Motor neuron (in vitro differentiated cells): ENCODE measurements at regions not wholly inside any gene's neighbourhood (a gene's known extent, or its start where the extent isn't known, plus 50 kb on each side); places are given as distances from the start of the nearest gene placed in this dataset.
A peak's percentile ranks its signal among the peaks of the same experiment; 100 is the strongest.
"Not testable (repeated sequence)": the region's sequence is repeated elsewhere in the genome, so short reads cannot be mapped to it uniquely, and the experiment has no call there.

ENCODE experiments used
- ATAC-seq, 8 experiments: fragments of 200-7000 bp; cut with Tn5 transposase; replicated peaks in 6 of 8; 2 replicates each; pipeline ENCODE4 v1.8.0; 2021; ENCODE audit warnings: mild to moderate bottlenecking in 8 of 8, moderate library complexity in 8 of 8
- H3K27ac ChIP-seq, 2 donors: fragments of 250-450 bp; sonication (Bioruptor Pico); 2 replicates each; pipeline ENCODE4 v1.9.0; 2021; ENCODE audit warnings: antibody characterized with exemption in 2 of 2, mild to moderate bottlenecking in 2 of 2, moderate library complexity in 1 of 2
- H3K4me1 ChIP-seq, 2 donors: fragments of 250-450 bp; sonication (Bioruptor Pico); replicated peaks in 1 of 2; 2 replicates each; pipeline ENCODE4 v1.6.1; 2021; ENCODE audit warnings: antibody characterized with exemption in 2 of 2, mild to moderate bottlenecking in 2 of 2, moderate library complexity in 1 of 2
- H3K4me3 ChIP-seq, 5 donors: fragments of 250-450 bp; sonication (Bioruptor Pico); 2 replicates each; pipeline ENCODE4 v1.9.0; 2021; ENCODE audit warnings: antibody characterized with exemption in 5 of 5, mild to moderate bottlenecking in 5 of 5, moderate library complexity in 4 of 5
- WGBS, 10 experiments: fragments of 450-650 bp; shearing (Covaris generic); methylation state at CpG; one replicate each; pipeline ENCODE4 v1.0.0; 2022; 5-methylcytosine and 5-hydroxymethylcytosine counted together
- in situ Hi-C, 9 experiments: fragments of 400-800 bp; cut with MboI; loops; one replicate each; pipeline ENCODE4 v1.15.0; 2021; ENCODE audit warnings: low sequenced_read_pairs in 9 of 9, low pct_unique_long_range_greater_than_20kb in 2 of 9; ENCODE audit not compliant: unreplicated experiment in 9 of 9

- H3K4me3 ChIP-seq: no peak overlapping the region
- no peak overlapping the region for H3K27ac ChIP-seq
- WGBS, 10 experiments: 20 to 88% (median 66%) methylated on average over 1 to 6 of the region's 7 CpGs
- in situ Hi-C loops: no loop called here
- peaks cover 0 to 5% of the 10 kb centered on the region in 2 donors for H3K4me1 ChIP-seq
- ATAC-seq: peak in 4 of 8 experiments; percentile 29 to 73 (median 35)
Measured at GRCh38 chr3:188978421-188979171, 193.2 kb upstream of the TPRG1 start.

GRCh38 chr3:188979248-188979647 is 192.5 kb upstream of the TPRG1 start:
- ATAC-seq: peak in 1 of 8 experiments; percentile 61
- Histone ChIP-seq H3K27ac (no peak overlapping the region), H3K4me3 (no peak overlapping the region), H3K4me1 (peaks cover 0 to 5% of the 10 kb centered on the region in 2 donors)
- WGBS, 10 experiments: 30 to 93% (median 82%) methylated on average over 3 to 7 of the region's 7 CpGs
- in situ Hi-C loops: no loop called here

GRCh38 chr3:188979669-188980310 is 192.0 kb upstream of the TPRG1 start:
- no peak for ATAC-seq
- Histone ChIP-seq H3K27ac (no peak overlapping the region), H3K4me3 (no peak overlapping the region), H3K4me1 (peaks cover 0 to 5% of the 10 kb centered on the region in 2 donors)
- whole genome bisulfite sequencing, 10 experiments: 50 to 100% (median 83%) methylated on average over 1 to 6 of the region's 6 CpGs
- in situ Hi-C loops: no loop called here

- Histone ChIP-seq H3K27ac (no peak overlapping the region), H3K4me1 (no peaks in the 10 kb centered on the region), H3K4me3 (no peak overlapping the region)
- peak in 5 of 8 experiments; percentile 73 to 92 (median 81) for ATAC-seq
- 20 to 100% (median 53%) methylated on average over 1 to 4 of the region's 4 CpGs; no CpG with 5 or more reads in 1 of the 10 experiments for WGBS, 10 experiments
- in situ Hi-C loops: no loop called here
Measured at GRCh38 chr3:188993181-188993580, 178.6 kb upstream of the TPRG1 start.

- no peak overlapping the region for H3K4me3 ChIP-seq
- in situ Hi-C loops: no loop called here
- ATAC-seq: peak in 2 of 8 experiments; percentile 68 to 93
Measured at GRCh38 chr3:189001559-189001958, 170.2 kb upstream of the TPRG1 start.

GRCh38 chr3:189003410-189003809 is 168.4 kb upstream of the TPRG1 start:
- 80 to 100% (median 100%) methylated on average over 1 of the region's 1 CpG; no CpG with 5 or more reads in 4 of the 10 experiments for whole genome bisulfite sequencing, 10 experiments
- Histone ChIP-seq H3K27ac (no peak overlapping the region), H3K4me3 (no peak overlapping the region), H3K4me1 (no peaks in the 10 kb centered on the region)
- in situ Hi-C loops: no loop called here
- ATAC-seq: no peak

More at GRCh38 chr3:189001559-189001958, 170.2 kb upstream of the TPRG1 start:
- H3K27ac ChIP-seq: no peak overlapping the region
- no peaks in the 10 kb centered on the region for H3K4me1 ChIP-seq

GRCh38 chr3:189013224-189013888 is 158.4 kb upstream of the TPRG1 start:
- ATAC-seq: no peak
- in situ Hi-C loops: no loop called here
- Histone ChIP-seq H3K4me3 (no peak overlapping the region), H3K27ac (no peak overlapping the region), H3K4me1 (no peaks in the 10 kb centered on the region)

GRCh38 chr3:189014526-189014925 is 157.2 kb upstream of the TPRG1 start:
- Histone ChIP-seq H3K27ac (no peak overlapping the region), H3K4me3 (no peak overlapping the region), H3K4me1 (no peaks in the 10 kb centered on the region)
- in situ Hi-C loops: no loop called here
- no peak for ATAC-seq

GRCh38 chr3:189022576-189023466 is 148.9 kb upstream of the TPRG1 start:
- peak overlapping the region; percentile 38 to 72 for H3K27ac ChIP-seq
- 60 to 100% (median 89%) methylated on average over 1 to 7 of the region's 39 CpGs; no CpG with 5 or more reads in 1 of the 10 experiments for WGBS, 10 experiments
- peak overlapping the region; percentile 22 to 53 (median 38) for H3K4me3 ChIP-seq
- peak in 3 of 8 experiments; percentile 18 to 60 (median 38) for ATAC-seq
- in situ Hi-C loops, H3K4me1 ChIP-seq: not testable (repeated sequence)

- in situ Hi-C loops: no loop called here
- ATAC-seq: no peak
- no peak overlapping the region for H3K4me3 ChIP-seq
- H3K27ac ChIP-seq: no peak overlapping the region
- 26 to 100% (median 79%) methylated on average over 1 to 2 of the region's 2 CpGs; no CpG with 5 or more reads in 1 of the 10 experiments for WGBS, 10 experiments
- H3K4me1 ChIP-seq: peaks cover 8 to 9% of the 10 kb centered on the region in 2 donors
Measured at GRCh38 chr3:189025866-189026265, 145.9 kb upstream of the TPRG1 start.

GRCh38 chr3:189027626-189028155 is 144.1 kb upstream of the TPRG1 start:
- no peak overlapping the region for H3K4me3 ChIP-seq
- 9 to 100% (median 96%) methylated on average over 1 to 4 of the region's 4 CpGs; no CpG with 5 or more reads in 1 of the 10 experiments for WGBS, 10 experiments
- H3K4me1 ChIP-seq: peaks cover 7 to 9% of the 10 kb centered on the region in 2 donors
- H3K27ac ChIP-seq: no peak overlapping the region
- in situ Hi-C loops: no loop called here
- no peak for ATAC-seq
